Calu3 (cell line): ENCODE measurements at regions not wholly inside any gene's neighbourhood (a gene's known extent, or its start where the extent isn't known, plus 50 kb on each side); places are given as distances from the start of the nearest gene placed in this dataset.

Source experiments
- BruUV-seq: library from RNA; stranded (reverse); fragments of 400-500 nt; replicated peaks from 2 replicates; lab custom pipeline; 2021; lab: Mats Ljungman, UMichigan
- CTCF ChIA-PET: fragments of 300-600 bp; sonication (Branson Sonifier 250); formaldehyde crosslinking; loops from one replicate; lab custom pipeline; 2022; ENCODE audit warnings: antibody characterized with exemption; lab: Charles Lee
- DNase-seq: peaks from one replicate; pipeline ENCODE4 v3.0.0; 2022
- H3K27ac Mint-ChIP-seq: one replicate; pipeline ENCODE4 v1.8.0; 2022; ENCODE audit warnings: mixed read lengths; ENCODE audit not compliant: unreplicated experiment
- H3K27me3 Mint-ChIP-seq: one replicate; pipeline ENCODE4 v1.8.0; 2022; ENCODE audit warnings: mixed read lengths; ENCODE audit not compliant: unreplicated experiment
- H3K36me3 Mint-ChIP-seq: one replicate; pipeline ENCODE4 v1.8.0; 2022; ENCODE audit warnings: mild to moderate bottlenecking, moderate library complexity, mixed read lengths; ENCODE audit not compliant: insufficient read depth, unreplicated experiment
- H3K4me1 Mint-ChIP-seq: one replicate; pipeline ENCODE4 v1.8.0; 2022; ENCODE audit warnings: mild to moderate bottlenecking, low read depth, mixed read lengths; ENCODE audit not compliant: unreplicated experiment
- H3K4me3 Mint-ChIP-seq: one replicate; pipeline ENCODE4 v1.8.0; 2022; ENCODE audit warnings: mild to moderate bottlenecking, low read depth, moderate library complexity, mixed read lengths; ENCODE audit not compliant: unreplicated experiment
- H3K9me3 Mint-ChIP-seq: one replicate; pipeline ENCODE4 v1.8.0; 2022; ENCODE audit warnings: low read depth, mixed read lengths; ENCODE audit not compliant: unreplicated experiment
- CTCF ChIP-seq: fragments of 200-600 bp; IDR thresholded peaks from one replicate; pipeline ENCODE4 v1.8.0; 2022; ENCODE audit warnings: antibody characterized with exemption; ENCODE audit not compliant: unreplicated experiment
- intact Hi-C: fragments of 100-400 bp; cut with micrococcal nuclease; formaldehyde crosslinking; loops from one replicate; pipeline ENCODE4 v1.10.0; 2022; ENCODE audit not compliant: unreplicated experiment

DNA sequence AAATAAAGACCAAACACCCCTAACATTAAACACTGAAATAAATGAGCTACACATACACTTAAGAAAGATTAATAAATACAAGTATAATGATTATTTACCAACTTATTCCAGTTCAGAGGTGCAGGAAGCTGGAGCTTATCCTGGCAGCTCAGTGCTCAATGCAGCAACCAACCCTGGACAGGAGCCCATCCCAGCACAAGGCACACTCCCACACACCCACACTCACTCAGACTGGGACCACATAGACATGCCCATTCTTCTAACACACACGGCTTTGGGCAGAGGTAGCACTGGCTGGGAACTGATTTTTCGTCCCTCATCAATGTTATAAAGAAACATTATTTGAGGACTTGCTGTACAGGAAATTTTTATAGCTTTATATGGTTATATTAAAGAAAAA, 797.4 kb downstream of the RPS29 start:
- intact Hi-C loops, result no loop called here
- Mint-ChIP-seq H3K36me3 (no peaks in the 10 kb centered on the region), H3K27me3 (no peaks in the 10 kb centered on the region), H3K4me1 (no peaks in the 10 kb centered on the region), H3K9me3 (peaks cover 13% of the 10 kb centered on the region), H3K27ac (no peak overlapping the region), H3K4me3 (no peak overlapping the region)
- TF ChIP-seq CTCF, result no peak
- DNase-seq, result no peak
- CTCF ChIA-PET, result no interaction called here
- no TSS peak for BruUV-seq

DNA sequence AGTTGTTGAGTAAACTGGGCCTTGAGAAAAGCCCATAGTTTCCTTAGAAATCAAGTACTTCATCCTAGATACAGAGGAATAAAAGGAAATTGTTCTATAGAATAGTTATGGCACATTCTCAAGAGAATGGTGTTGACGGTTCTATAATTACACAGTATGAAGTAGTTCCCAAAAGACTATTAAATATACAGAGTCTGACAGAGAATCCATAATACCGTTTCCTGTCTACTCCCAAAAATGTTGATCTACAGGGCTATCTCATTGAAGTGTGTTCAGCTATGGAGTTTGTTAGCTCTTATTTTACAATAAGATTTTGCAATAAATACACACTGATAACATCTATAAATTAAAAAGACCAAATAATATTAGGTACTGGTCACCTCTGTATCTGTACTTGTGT, 799.7 kb downstream of the RPS29 start:
- H3K4me1 Mint-ChIP-seq, result no peaks in the 10 kb centered on the region
- intact Hi-C loops, result no loop called here
- CTCF ChIA-PET, result no interaction called here
- no peak for TF ChIP-seq CTCF
- H3K36me3 Mint-ChIP-seq, result no peaks in the 10 kb centered on the region
- H3K27me3 Mint-ChIP-seq, result no peaks in the 10 kb centered on the region
- no TSS peak for BruUV-seq
- no peak overlapping the region for H3K4me3 Mint-ChIP-seq
- H3K27ac Mint-ChIP-seq, result no peak overlapping the region
- H3K9me3 Mint-ChIP-seq, result peaks cover 10% of the 10 kb centered on the region
- DNase-seq, result no peak

GRCh38 chr14:48771717-48772116, 814.5 kb downstream of the RPS29 start:
- intact Hi-C loops, result no loop called here
- BruUV-seq, result no TSS peak
- no peak overlapping the region for H3K27ac Mint-ChIP-seq
- DNase-seq, result no peak
- no peaks in the 10 kb centered on the region for H3K27me3 Mint-ChIP-seq
- peaks cover 2% of the 10 kb centered on the region for H3K9me3 Mint-ChIP-seq
- H3K36me3 Mint-ChIP-seq, result no peaks in the 10 kb centered on the region
- CTCF ChIA-PET, result no interaction called here
- TF ChIP-seq CTCF, result no peak
- H3K4me3 Mint-ChIP-seq, result no peak overlapping the region
- H3K4me1 Mint-ChIP-seq, result no peaks in the 10 kb centered on the region

DNA sequence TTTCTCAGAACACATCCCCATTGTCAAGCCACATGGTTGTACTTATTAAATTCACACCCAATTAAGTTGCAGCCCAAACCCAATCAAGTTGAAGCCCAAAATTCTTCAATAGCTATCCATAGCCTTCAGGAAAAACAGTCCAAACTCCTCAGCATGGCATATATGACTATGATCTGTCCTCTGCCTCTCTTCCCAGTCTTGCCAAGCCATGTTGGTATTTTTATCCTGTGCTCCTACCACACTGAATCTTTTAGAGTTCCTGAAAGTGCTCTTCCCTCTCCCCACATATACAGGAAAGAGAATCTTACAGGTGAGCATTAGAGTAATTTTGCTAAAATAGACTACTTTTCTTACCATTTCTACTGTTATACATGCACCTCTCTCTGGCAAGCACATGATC, 834.9 kb downstream of the RPS29 start:
- no peak for TF ChIP-seq CTCF
- BruUV-seq, result no TSS peak
- Mint-ChIP-seq H3K36me3 (no peaks in the 10 kb centered on the region), H3K27ac (no peak overlapping the region), H3K4me3 (no peak overlapping the region), H3K4me1 (no peaks in the 10 kb centered on the region), H3K9me3 (peaks cover 21% of the 10 kb centered on the region), H3K27me3 (no peaks in the 10 kb centered on the region)
- CTCF ChIA-PET, result no interaction called here
- no peak for DNase-seq
- intact Hi-C loops, result no loop called here
